ENCODE measurements at regions not wholly inside any gene's neighbourhood (a gene's known extent, or its start where the extent isn't known, plus 50 kb on each side); places are given as distances from the start of the nearest gene placed in this dataset.

- TF ChIP-seq EZH2 (IDR thresholded peaks at IDR 0.05; ENCODE audit: insufficient read depth, poor library complexity, severe bottlenecking), result no peak
- TF ChIP-seq EZH2phosphoT487 (IDR thresholded peaks at IDR 0.05; ENCODE audit: insufficient read depth, low read depth), result no peak
These were observed 898.1 kb downstream of the TYW1 start for GRCh38 chr7:67894746-67895145.

Data from GM23248 (cell line).